Body of pancreas (tissue), 4 donors: ENCODE measurements at regions not wholly inside any gene's neighbourhood (a gene's known extent, or its start where the extent isn't known, plus 50 kb on each side); places are given as distances from the start of the nearest gene placed in this dataset.

ENCODE experiments used
- POLR2A ChIP-seq, 3 donors: fragments of 450-650 bp; IDR thresholded peaks; one replicate each; pipeline ENCODE4 v1.6.1; 2016; ENCODE audit warnings: antibody characterized with exemption in 3 of 3, mild to moderate bottlenecking in 2 of 3
- TF ChIP-seq, protein P1 (sequence below), 7 experiments: fragments of 450-650 bp in 4 of 7; fragments of 200-600 bp in 3 of 7; sonication (generic) in 3 of 7; IDR thresholded peaks; one replicate each; pipeline ENCODE4 v1.5.1; 2016 to 2019; ENCODE audit warnings: antibody characterized with exemption in 7 of 7

DNA sequence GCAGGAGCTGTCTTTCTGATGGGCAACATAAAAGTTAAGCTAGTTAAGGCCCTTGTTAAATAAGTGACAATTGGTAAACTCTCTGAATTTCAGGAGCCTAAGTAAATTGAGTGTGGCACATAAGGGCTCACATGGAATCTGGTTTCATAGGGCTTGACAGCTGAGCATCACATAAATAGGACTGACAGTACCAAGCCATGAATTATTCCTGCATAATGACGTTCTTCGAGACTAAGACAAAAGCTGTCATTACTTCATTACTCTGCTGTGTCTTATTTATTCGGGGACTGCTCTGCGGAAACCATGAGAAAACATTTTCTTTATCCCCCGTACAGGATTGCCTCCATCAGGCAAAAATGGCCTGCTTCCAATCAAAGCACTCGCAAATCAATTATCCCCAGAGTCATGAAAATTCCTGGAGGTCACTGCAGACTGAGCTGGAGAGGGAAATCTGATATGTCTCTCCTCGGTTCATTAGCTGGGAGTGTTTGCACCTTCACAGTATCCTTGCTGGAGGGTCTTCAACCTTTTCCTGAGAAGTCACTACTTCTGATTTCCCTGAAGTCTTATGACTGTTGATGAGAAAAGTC is 311.4 kb downstream of the CDH26 start:
- TF ChIP-seq POLR2A (IDR thresholded peaks at IDR 0.05), result no peak
- TF ChIP-seq, protein P1, sequence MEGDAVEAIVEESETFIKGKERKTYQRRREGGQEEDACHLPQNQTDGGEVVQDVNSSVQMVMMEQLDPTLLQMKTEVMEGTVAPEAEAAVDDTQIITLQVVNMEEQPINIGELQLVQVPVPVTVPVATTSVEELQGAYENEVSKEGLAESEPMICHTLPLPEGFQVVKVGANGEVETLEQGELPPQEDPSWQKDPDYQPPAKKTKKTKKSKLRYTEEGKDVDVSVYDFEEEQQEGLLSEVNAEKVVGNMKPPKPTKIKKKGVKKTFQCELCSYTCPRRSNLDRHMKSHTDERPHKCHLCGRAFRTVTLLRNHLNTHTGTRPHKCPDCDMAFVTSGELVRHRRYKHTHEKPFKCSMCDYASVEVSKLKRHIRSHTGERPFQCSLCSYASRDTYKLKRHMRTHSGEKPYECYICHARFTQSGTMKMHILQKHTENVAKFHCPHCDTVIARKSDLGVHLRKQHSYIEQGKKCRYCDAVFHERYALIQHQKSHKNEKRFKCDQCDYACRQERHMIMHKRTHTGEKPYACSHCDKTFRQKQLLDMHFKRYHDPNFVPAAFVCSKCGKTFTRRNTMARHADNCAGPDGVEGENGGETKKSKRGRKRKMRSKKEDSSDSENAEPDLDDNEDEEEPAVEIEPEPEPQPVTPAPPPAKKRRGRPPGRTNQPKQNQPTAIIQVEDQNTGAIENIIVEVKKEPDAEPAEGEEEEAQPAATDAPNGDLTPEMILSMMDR (IDR thresholded peaks at IDR 0.05), result no peak
